GM10266 (cell line): ENCODE measurements at regions not wholly inside any gene's neighbourhood (a gene's known extent, or its start where the extent isn't known, plus 50 kb on each side); places are given as distances from the start of the nearest gene placed in this dataset.

ENCODE experiments used
- DNase-seq: peaks from one replicate; pipeline ENCODE4 v3.0.0; 2012; ENCODE audit errors: extremely low spot score
- CTCF ChIP-seq: IDR thresholded peaks from 2 replicates; pipeline ENCODE4 v1.5.1; 2012; ENCODE audit warnings: mild to moderate bottlenecking, low read depth; ENCODE audit not compliant: control insufficient read depth, insufficient read depth; ENCODE audit errors: missing control alignments

GRCh38 chrX:20454117-20454516 lies 187.4 kb upstream of the RPS6KA3 start:
- TF ChIP-seq CTCF, result no peak
- no peak for DNase-seq

GRCh38 chrX:20452487-20452886 lies 185.8 kb upstream of the RPS6KA3 start:
- no peak for TF ChIP-seq CTCF
- peak; percentile 2 for DNase-seq

GRCh38 chrX:20451929-20452328 lies 185.2 kb upstream of the RPS6KA3 start:
- no peak for DNase-seq

GRCh38 chrX:20445109-20445508 lies 178.4 kb upstream of the RPS6KA3 start:
- no peak for DNase-seq
- no peak for TF ChIP-seq CTCF

More at GRCh38 chrX:20451929-20452328, 185.2 kb upstream of the RPS6KA3 start:
- no peak for TF ChIP-seq CTCF

- peak; percentile 51 for TF ChIP-seq CTCF
- peak; percentile 14 for DNase-seq
Observed at GRCh38 chrX:20442597-20442996, 175.9 kb upstream of the RPS6KA3 start.

- DNase-seq, result no peak
- no peak for TF ChIP-seq CTCF
Observed at GRCh38 chrX:20441123-20441522, 174.4 kb upstream of the RPS6KA3 start.

GRCh38 chrX:20438871-20439526 lies 172.3 kb upstream of the RPS6KA3 start:
- no peak for DNase-seq
- no peak for TF ChIP-seq CTCF
